Activated CD8-positive, alpha-beta T cell treated with anti-CD3 and anti-CD28 coated beads for 36 hours (primary cell): ENCODE measurements at regions not wholly inside any gene's neighbourhood (a gene's known extent, or its start where the extent isn't known, plus 50 kb on each side); places are given as distances from the start of the nearest gene placed in this dataset.

Experiments
- ATAC-seq: fragments of 200-7000 bp; cut with Tn5 transposase; one replicate; pipeline ENCODE4 v1.10.0; 2021; ENCODE audit warnings: mild to moderate bottlenecking, moderate library complexity
- CTCF ChIA-PET: fragments of 350-600 bp; sonication (Branson Sonifier 250); formaldehyde crosslinking; loops from one replicate; lab custom pipeline; 2021; ENCODE audit warnings: antibody characterized with exemption; lab: Charles Lee
- POLR2A ChIA-PET: fragments of 350-600 bp; sonication (Branson Sonifier 250); formaldehyde crosslinking; loops from one replicate; lab custom pipeline; 2021; ENCODE audit warnings: antibody characterized with exemption; lab: Charles Lee
- DNase-seq: peaks from one replicate; pipeline ENCODE4 v3.0.0-alpha.2; 2020
- H3K27ac Mint-ChIP-seq: one replicate; pipeline ENCODE4 v1.8.0; 2021; ENCODE audit warnings: mild to moderate bottlenecking, mixed read lengths
- H3K27me3 Mint-ChIP-seq: one replicate; pipeline ENCODE4 v1.8.0; 2021; ENCODE audit warnings: mixed read lengths
- H3K36me3 Mint-ChIP-seq: one replicate; pipeline ENCODE4 v1.8.0; 2021; ENCODE audit warnings: low read depth, mixed read lengths
- H3K4me1 Mint-ChIP-seq: one replicate; pipeline ENCODE4 v1.8.0; 2021; ENCODE audit warnings: low read depth, mixed read lengths
- H3K4me3 Mint-ChIP-seq: one replicate; pipeline ENCODE4 v1.8.0; 2021; ENCODE audit warnings: mild to moderate bottlenecking, moderate library complexity, mixed read lengths
- H3K9me3 Mint-ChIP-seq: one replicate; pipeline ENCODE4 v1.8.0; 2021; ENCODE audit warnings: mixed read lengths
- CTCF ChIP-seq: fragments of 200-600 bp; IDR thresholded peaks from one replicate; pipeline ENCODE4 v1.8.0; 2022; ENCODE audit warnings: antibody characterized with exemption, mild to moderate bottlenecking
- intact Hi-C: fragments of 100-400 bp; cut with micrococcal nuclease; formaldehyde crosslinking; loops from one replicate; pipeline ENCODE4 v1.10.0; 2022

- no peak for ATAC-seq
- Mint-ChIP-seq H3K27ac (no peak overlapping the region), H3K9me3 (no peaks in the 10 kb centered on the region), H3K27me3 (no peaks in the 10 kb centered on the region), H3K36me3 (peaks cover 11% of the 10 kb centered on the region), H3K4me3 (no peak overlapping the region), H3K4me1 (peaks cover 5% of the 10 kb centered on the region)
- DNase-seq = no peak
- CTCF ChIA-PET = no interaction called here
- TF ChIP-seq CTCF = no peak
- intact Hi-C loops = no loop called here
- POLR2A ChIA-PET = interaction anchor here (0.6 kb wide), 1 partner anchor 61 kb away, joined by 3 read pairs; no protein-coding TSS in a partner anchor
These were observed 52.8 kb downstream of the HYCC2 start for GRCh38 chr2:201018636-201019035.

- Mint-ChIP-seq H3K4me1 (peaks cover 3% of the 10 kb centered on the region), H3K27me3 (no peaks in the 10 kb centered on the region), H3K9me3 (no peaks in the 10 kb centered on the region), H3K27ac (no peak overlapping the region), H3K36me3 (peaks cover 8% of the 10 kb centered on the region), H3K4me3 (no peak overlapping the region)
- no peak for ATAC-seq
- DNase-seq = no peak
- CTCF ChIA-PET = interaction anchor here (1.5 kb wide), 1 partner anchor 216 kb away, joined by 3 read pairs; no protein-coding TSS in a partner anchor
- intact Hi-C loops = no loop called here
- POLR2A ChIA-PET = no interaction called here
- TF ChIP-seq CTCF = no peak
These were observed 53.4 kb upstream of the ORC2 start for GRCh38 chr2:201016859-201017258.
